ENCODE measurements at regions not wholly inside any gene's neighbourhood (a gene's known extent, or its start where the extent isn't known, plus 50 kb on each side); places are given as distances from the start of the nearest gene placed in this dataset.

GRCh38 chr13:50406831-50407230, 391.6 kb downstream of the KCNRG start:
- TF ChIP-seq CTCF (IDR thresholded peaks at IDR 0.05) (no peak), EP300 (IDR thresholded peaks at IDR 0.05) (no peak)

Measured in ovary (tissue), 3 donors.